ENCODE measurements at regions not wholly inside any gene's neighbourhood (a gene's known extent, or its start where the extent isn't known, plus 50 kb on each side); places are given as distances from the start of the nearest gene placed in this dataset.

DNA sequence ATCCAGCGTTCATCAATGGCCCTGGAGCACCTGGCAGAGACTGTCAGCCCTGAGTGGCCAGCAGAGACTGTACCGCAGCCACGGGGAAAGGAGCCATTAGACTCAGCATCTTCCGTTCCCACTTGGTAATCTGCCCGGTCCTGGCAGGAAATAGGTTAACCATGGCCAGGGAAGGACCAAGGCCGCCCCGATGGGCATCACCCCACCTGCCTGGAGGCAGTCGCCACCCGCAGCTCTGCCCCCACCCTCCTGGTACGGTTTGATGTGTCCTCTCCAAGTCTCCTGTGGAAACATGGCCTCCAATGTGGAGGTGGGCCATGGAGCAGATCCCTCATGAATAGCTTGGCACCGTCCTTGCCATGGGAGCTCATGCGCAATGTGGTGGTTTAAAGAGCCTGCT is 75.3 kb downstream of the RTP5 start:
- no peak for TF ChIP-seq POLR2A (IDR thresholded peaks at IDR 0.05)
- TF ChIP-seq, protein P1, sequence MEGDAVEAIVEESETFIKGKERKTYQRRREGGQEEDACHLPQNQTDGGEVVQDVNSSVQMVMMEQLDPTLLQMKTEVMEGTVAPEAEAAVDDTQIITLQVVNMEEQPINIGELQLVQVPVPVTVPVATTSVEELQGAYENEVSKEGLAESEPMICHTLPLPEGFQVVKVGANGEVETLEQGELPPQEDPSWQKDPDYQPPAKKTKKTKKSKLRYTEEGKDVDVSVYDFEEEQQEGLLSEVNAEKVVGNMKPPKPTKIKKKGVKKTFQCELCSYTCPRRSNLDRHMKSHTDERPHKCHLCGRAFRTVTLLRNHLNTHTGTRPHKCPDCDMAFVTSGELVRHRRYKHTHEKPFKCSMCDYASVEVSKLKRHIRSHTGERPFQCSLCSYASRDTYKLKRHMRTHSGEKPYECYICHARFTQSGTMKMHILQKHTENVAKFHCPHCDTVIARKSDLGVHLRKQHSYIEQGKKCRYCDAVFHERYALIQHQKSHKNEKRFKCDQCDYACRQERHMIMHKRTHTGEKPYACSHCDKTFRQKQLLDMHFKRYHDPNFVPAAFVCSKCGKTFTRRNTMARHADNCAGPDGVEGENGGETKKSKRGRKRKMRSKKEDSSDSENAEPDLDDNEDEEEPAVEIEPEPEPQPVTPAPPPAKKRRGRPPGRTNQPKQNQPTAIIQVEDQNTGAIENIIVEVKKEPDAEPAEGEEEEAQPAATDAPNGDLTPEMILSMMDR (IDR thresholded peaks at IDR 0.05), result no peak
- TF ChIP-seq EP300 (IDR thresholded peaks at IDR 0.05), result no peak
